Sigmoid colon (tissue), 6 donors: ENCODE measurements at regions not wholly inside any gene's neighbourhood (a gene's known extent, or its start where the extent isn't known, plus 50 kb on each side); places are given as distances from the start of the nearest gene placed in this dataset.

ENCODE experiments used
- DNase-seq: peaks from one replicate; pipeline ENCODE4 v3.0.0-alpha.2; 2019
- H3K27ac ChIP-seq, 4 donors: fragments of 200-600 bp; sonication (generic); one replicate each; pipeline ENCODE4 v1.5.1; 2016 to 2019; ENCODE audit warnings: mild to moderate bottlenecking in 1 of 4
- H3K27me3 ChIP-seq, 3 donors: fragments of 200-600 bp; sonication (generic); one replicate each; pipeline ENCODE4 v1.5.1; 2019; ENCODE audit warnings: mild to moderate bottlenecking in 1 of 3
- H3K36me3 ChIP-seq, 4 donors: fragments of 200-600 bp; sonication (generic); one replicate each; pipeline ENCODE4 v1.5.1; 2016 to 2019
- H3K4me1 ChIP-seq, 4 donors: fragments of 200-600 bp; sonication (generic); one replicate each; pipeline ENCODE4 v1.5.1; 2017 to 2019
- H3K4me3 ChIP-seq, 4 donors: fragments of 200-600 bp; sonication (generic); one replicate each; pipeline ENCODE4 v1.5.1; 2017 to 2019; ENCODE audit warnings: mild to moderate bottlenecking in 2 of 4, moderate library complexity in 1 of 4
- H3K9me3 ChIP-seq, 4 donors: fragments of 200-600 bp in 3 of 4; sonication (generic) in 3 of 4; one replicate each; pipeline versions ENCODE4 v1.5.1 to v1.6.1; 2013 to 2019
- EP300 ChIP-seq, 4 donors: sonication (generic); formaldehyde crosslinking; IDR thresholded peaks; one replicate each; pipeline ENCODE4 v1.6.1; 2017; ENCODE audit warnings: antibody characterized with exemption in 4 of 4
- POLR2A ChIP-seq, 2 donors: fragments of 450-650 bp; IDR thresholded peaks; one replicate each; pipeline ENCODE4 v1.6.1; 2016; ENCODE audit warnings: antibody characterized with exemption in 2 of 2, mild to moderate bottlenecking in 2 of 2, moderate library complexity in 2 of 2
- POLR2AphosphoS5 ChIP-seq, 4 donors: sonication (generic); formaldehyde crosslinking; IDR thresholded peaks; one replicate each; pipeline ENCODE4 v1.6.1; 2017; ENCODE audit warnings: antibody characterized with exemption in 4 of 4
- WGBS, 2 donors: extraction: QIAGEN DNeasy Blood & Tissue Kit; methylation state at CpG; one replicate each; pipeline ENCODE4 v1.1.7; 2013; 5-methylcytosine and 5-hydroxymethylcytosine counted together
- intact Hi-C: fragments of 100-400 bp; cut with DNase I; formaldehyde crosslinking; loops from one replicate; pipeline ENCODE4 v1.15.1; 2023
- TF ChIP-seq, protein P1 (sequence below), 4 experiments: fragments of 450-650 bp in 3 of 4; fragments of 200-600 bp in 1 of 4; IDR thresholded peaks; one replicate each; pipeline ENCODE4 v1.5.1; 2016 to 2019; ENCODE audit warnings: antibody characterized with exemption in 4 of 4, mild to moderate bottlenecking in 3 of 4, moderate library complexity in 2 of 4
- donor health status: healthy with polysubstance abuse.
- donor health status: healthy.

DNA sequence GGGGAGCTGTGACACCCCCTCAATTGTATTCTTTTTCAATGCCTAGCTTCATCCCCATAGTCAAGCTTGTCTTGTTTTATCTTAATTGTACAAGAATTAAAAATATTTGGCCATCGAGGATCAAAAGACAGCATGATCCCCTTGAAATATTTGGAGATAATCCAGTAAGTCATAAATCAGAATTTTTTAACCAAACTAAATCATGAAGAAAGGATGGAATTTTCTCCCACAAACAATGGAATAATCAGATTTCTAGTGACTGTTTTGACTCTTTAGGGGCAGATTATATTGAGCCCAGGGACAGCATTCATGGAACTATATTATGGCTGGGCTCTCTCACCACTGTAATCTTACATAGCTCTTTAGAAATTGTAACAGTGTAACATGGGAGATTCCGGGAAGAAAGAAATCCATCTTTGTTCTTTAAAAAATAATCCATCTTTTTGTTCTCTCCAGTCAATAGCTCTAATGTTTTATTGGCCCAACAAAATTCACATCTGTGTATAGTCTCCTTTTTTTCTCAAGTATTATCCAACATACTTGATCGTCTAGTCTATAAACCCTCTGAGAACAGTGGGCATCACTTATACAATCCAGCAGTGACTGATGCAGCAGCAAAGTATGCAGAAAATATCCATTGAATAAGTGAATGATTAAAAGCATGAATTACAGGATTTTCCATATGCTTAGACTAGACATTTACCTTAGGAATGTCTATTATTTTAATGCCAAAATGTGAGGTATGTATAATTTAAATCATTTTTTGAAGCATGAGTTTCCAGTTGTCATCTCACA, 277.0 kb upstream of the PLSCR5 start:
- Histone ChIP-seq H3K4me3 (no peak overlapping the region), H3K27me3 (no peaks in the 10 kb centered on the region), H3K9me3 (no peaks in the 10 kb centered on the region), H3K36me3 (no peaks in the 10 kb centered on the region), H3K27ac (no peak overlapping the region), H3K4me1 (no peaks in the 10 kb centered on the region)
- DNase-seq = no peak
- TF ChIP-seq POLR2A (IDR thresholded peaks at IDR 0.05) (no peak), EP300 (IDR thresholded peaks at IDR 0.05) (no peak), POLR2AphosphoS5 (IDR thresholded peaks at IDR 0.05) (no peak)
- TF ChIP-seq, protein P1, sequence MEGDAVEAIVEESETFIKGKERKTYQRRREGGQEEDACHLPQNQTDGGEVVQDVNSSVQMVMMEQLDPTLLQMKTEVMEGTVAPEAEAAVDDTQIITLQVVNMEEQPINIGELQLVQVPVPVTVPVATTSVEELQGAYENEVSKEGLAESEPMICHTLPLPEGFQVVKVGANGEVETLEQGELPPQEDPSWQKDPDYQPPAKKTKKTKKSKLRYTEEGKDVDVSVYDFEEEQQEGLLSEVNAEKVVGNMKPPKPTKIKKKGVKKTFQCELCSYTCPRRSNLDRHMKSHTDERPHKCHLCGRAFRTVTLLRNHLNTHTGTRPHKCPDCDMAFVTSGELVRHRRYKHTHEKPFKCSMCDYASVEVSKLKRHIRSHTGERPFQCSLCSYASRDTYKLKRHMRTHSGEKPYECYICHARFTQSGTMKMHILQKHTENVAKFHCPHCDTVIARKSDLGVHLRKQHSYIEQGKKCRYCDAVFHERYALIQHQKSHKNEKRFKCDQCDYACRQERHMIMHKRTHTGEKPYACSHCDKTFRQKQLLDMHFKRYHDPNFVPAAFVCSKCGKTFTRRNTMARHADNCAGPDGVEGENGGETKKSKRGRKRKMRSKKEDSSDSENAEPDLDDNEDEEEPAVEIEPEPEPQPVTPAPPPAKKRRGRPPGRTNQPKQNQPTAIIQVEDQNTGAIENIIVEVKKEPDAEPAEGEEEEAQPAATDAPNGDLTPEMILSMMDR (IDR thresholded peaks at IDR 0.05) = no peak
- WGBS, 2 donors = 78 to 80% methylated on average over 3 of the region's 3 CpGs
- intact Hi-C loops = no loop called here

DNA sequence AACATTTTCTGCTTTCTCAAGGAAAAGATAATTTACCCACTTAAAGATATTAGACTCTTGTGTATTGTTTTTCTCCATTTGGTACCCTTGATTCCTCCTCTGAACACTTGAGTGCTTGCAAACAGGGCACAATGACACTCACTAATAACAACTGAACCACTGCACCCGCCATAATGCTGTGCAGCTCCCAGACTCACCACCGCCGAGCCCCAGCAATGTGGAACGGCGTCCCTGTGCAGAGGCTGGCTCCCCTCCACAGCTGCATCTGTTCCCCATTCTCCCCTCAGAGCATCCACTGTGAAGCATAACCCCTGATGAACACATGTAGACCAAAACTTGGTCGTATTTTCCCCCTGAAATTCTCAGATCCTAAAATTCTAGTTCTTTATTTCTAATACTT, 276.2 kb upstream of the PLSCR5 start:
- 72 to 82% methylated on average over 6 of the region's 6 CpGs for WGBS, 2 donors
- TF ChIP-seq POLR2AphosphoS5 (IDR thresholded peaks at IDR 0.05) (no peak), POLR2A (IDR thresholded peaks at IDR 0.05) (no peak), EP300 (IDR thresholded peaks at IDR 0.05) (no peak)
- TF ChIP-seq, protein P1 (IDR thresholded peaks at IDR 0.05) = no peak
- intact Hi-C loops = no loop called here
- Histone ChIP-seq H3K9me3 (no peaks in the 10 kb centered on the region), H3K27me3 (no peaks in the 10 kb centered on the region), H3K27ac (no peak overlapping the region), H3K4me1 (no peaks in the 10 kb centered on the region), H3K36me3 (no peaks in the 10 kb centered on the region), H3K4me3 (no peak overlapping the region)
- no peak for DNase-seq

DNA sequence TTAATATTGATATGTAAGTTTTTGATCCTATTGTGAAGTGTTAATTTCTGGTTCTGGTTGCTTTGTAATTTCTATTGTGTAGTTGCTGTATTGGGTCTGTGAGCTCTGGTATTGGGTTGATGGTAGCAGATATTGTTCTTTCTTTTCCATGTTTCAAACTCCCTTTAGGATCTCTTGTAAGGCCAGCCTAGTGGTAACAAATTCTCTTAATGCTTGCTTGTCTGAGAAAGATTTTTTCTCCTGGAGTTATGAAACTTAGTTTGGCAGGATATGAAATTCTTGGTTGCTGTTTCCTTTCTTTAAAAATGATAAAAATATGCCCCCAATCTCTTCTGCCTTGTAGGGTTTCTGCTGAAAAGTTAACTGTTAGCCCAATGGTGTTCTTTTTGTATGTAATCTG, 268.6 kb upstream of the PLSCR5 start:
- intact Hi-C loops = no loop called here
- Histone ChIP-seq H3K4me3 (no peak overlapping the region), H3K4me1 (no peaks in the 10 kb centered on the region), H3K27ac (no peak overlapping the region), H3K27me3 (no peaks in the 10 kb centered on the region), H3K36me3 (no peaks in the 10 kb centered on the region), H3K9me3 (peaks cover 0 to 5% (median 0%) of the 10 kb centered on the region in 4 donors)
- no peak for TF ChIP-seq POLR2AphosphoS5 (IDR thresholded peaks at IDR 0.05)
- no peak for TF ChIP-seq EP300 (IDR thresholded peaks at IDR 0.05)
- TF ChIP-seq, protein P1 (IDR thresholded peaks at IDR 0.05) = no peak
- TF ChIP-seq POLR2A (IDR thresholded peaks at IDR 0.05) = no peak
- no peak for DNase-seq

DNA sequence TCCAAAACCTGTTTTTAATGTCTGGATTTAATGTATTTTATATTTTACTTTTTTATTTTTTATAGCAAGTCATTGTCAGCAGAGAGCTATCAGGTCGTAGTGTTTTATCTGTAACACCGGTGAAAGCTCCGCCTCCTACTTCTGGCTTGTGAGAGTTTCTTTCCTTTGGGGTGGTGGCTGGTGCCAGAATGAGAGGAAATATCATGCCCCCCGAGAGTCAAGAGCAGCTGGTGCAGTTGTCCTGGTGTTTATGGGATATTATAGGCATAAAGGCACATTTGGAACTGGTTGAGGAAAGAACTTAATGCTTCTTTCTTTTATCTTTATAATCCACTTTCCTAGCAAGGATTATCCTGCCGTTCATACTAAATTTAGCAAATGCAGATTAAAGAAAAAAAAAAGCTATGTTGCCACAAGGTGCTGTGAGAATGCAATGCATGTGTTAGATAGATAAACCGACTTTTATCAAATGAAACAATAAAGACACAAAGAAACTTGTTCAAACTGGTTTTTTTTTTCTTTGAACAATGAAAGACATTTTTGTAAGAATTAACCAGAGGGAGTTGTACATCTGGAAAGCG, 260.1 kb upstream of the PLSCR5 start:
- no peak for DNase-seq
- 47 to 58% methylated on average over 7 of the region's 7 CpGs for WGBS, 2 donors
- intact Hi-C loops = no loop called here
- TF ChIP-seq POLR2A (IDR thresholded peaks at IDR 0.05) = no peak
- TF ChIP-seq, protein P1 (IDR thresholded peaks at IDR 0.05) = no peak
- TF ChIP-seq EP300 (IDR thresholded peaks at IDR 0.05) = no peak
- no peak for TF ChIP-seq POLR2AphosphoS5 (IDR thresholded peaks at IDR 0.05)
- no peaks in the 10 kb centered on the region for H3K36me3 ChIP-seq
- no peaks in the 10 kb centered on the region for H3K9me3 ChIP-seq
- H3K4me1 ChIP-seq = no peaks in the 10 kb centered on the region
- no peaks in the 10 kb centered on the region for H3K27me3 ChIP-seq
- no peak overlapping the region for H3K27ac ChIP-seq
- H3K4me3 ChIP-seq = no peak overlapping the region
